GM18520 (cell line): ENCODE measurements at regions not wholly inside any gene's neighbourhood (a gene's known extent, or its start where the extent isn't known, plus 50 kb on each side); places are given as distances from the start of the nearest gene placed in this dataset.

Source experiments
- ATAC-seq: cut with Tn5 transposase; IDR thresholded peaks from one replicate; pipeline ENCODE4 v1.9.1; 2021; ENCODE audit not compliant: unreplicated experiment

GRCh38 chr13:22047082-22047784 lies 376.4 kb downstream of the FGF9 start:
- ATAC-seq, result no peak

- no peak for ATAC-seq
Measured at GRCh38 chr13:22047785-22048104, 376.9 kb downstream of the FGF9 start.

GRCh38 chr13:22049384-22049783 lies 378.5 kb downstream of the FGF9 start:
- no peak for ATAC-seq

GRCh38 chr13:22050951-22051563 lies 380.2 kb downstream of the FGF9 start:
- ATAC-seq, result no peak

GRCh38 chr13:22053053-22053452 lies 382.2 kb downstream of the FGF9 start:
- no peak for ATAC-seq

- no peak for ATAC-seq
Measured at GRCh38 chr13:22055259-22055658, 384.4 kb downstream of the FGF9 start.

GRCh38 chr13:22060187-22060586 lies 389.3 kb downstream of the FGF9 start:
- ATAC-seq, result no peak

GRCh38 chr13:22061371-22061805 lies 390.5 kb downstream of the FGF9 start:
- peak; percentile 34 for ATAC-seq

GRCh38 chr13:22061806-22062391 lies 391.0 kb downstream of the FGF9 start:
- peak; percentile 47 for ATAC-seq

GRCh38 chr13:22062478-22063205 lies 391.8 kb downstream of the FGF9 start:
- ATAC-seq, result no peak

- no peak for ATAC-seq
Measured at GRCh38 chr13:22063416-22064124, 392.7 kb downstream of the FGF9 start.

GRCh38 chr13:22064854-22065620 lies 394.2 kb downstream of the FGF9 start:
- no peak for ATAC-seq

GRCh38 chr13:22073718-22074117 lies 402.8 kb downstream of the FGF9 start:
- ATAC-seq, result no peak

- no peak for ATAC-seq
Measured at GRCh38 chr13:22074403-22074802, 403.5 kb downstream of the FGF9 start.

- ATAC-seq, result no peak
Measured at GRCh38 chr13:22076658-22077057, 405.8 kb downstream of the FGF9 start.

GRCh38 chr13:22077205-22077683 lies 406.4 kb downstream of the FGF9 start:
- no peak for ATAC-seq

- ATAC-seq, result no peak
Measured at GRCh38 chr13:22077764-22078163, 406.9 kb downstream of the FGF9 start.

- ATAC-seq, result no peak
Measured at GRCh38 chr13:22079961-22080360, 409.1 kb downstream of the FGF9 start.

GRCh38 chr13:22080832-22081231 lies 410.0 kb downstream of the FGF9 start:
- ATAC-seq, result no peak

- ATAC-seq, result no peak
Measured at GRCh38 chr13:22081430-22081829, 410.6 kb downstream of the FGF9 start.
